GM12878 (cell line): ENCODE measurements at regions not wholly inside any gene's neighbourhood (a gene's known extent, or its start where the extent isn't known, plus 50 kb on each side); places are given as distances from the start of the nearest gene placed in this dataset.

Experiments
- ATAC-seq: fragments of 200-7000 bp; cut with Tn5 transposase; 3 replicates; pipeline ENCODE4 v1.9.1; 2020; ENCODE audit warnings: mild to moderate bottlenecking, moderate library complexity
- BruUV-seq: library from RNA; stranded (reverse); fragments of 400-500 nt; replicated peaks from 2 replicates; lab custom pipeline; 2021; lab: Mats Ljungman, UMichigan
- CTCF ChIA-PET: fragments of 300-600 bp; sonication (Branson Sonifier 250); formaldehyde crosslinking; extraction: SDS; loops from one replicate; lab custom pipeline; 2021; ENCODE audit warnings: inconsistent platforms; lab: Yijun Ruan, JAX
- POLR2A ChIA-PET: fragments of 350-600 bp; formaldehyde crosslinking; extraction: SDS; loops from one replicate; lab custom pipeline; 2021; ENCODE audit warnings: inconsistent platforms; lab: Charles Lee
- RAD21 ChIA-PET: fragments of 300-600 bp; sonication (Branson Sonifier 250); formaldehyde crosslinking; loops from one replicate; lab custom pipeline; 2023; ENCODE audit warnings: antibody characterized with exemption; ENCODE audit not compliant: unreplicated experiment; lab: Charles Lee
- SMC1A ChIA-PET: fragments of 300-600 bp; sonication (Branson Sonifier 250); formaldehyde crosslinking; loops from one replicate; lab custom pipeline; 2023; ENCODE audit not compliant: unreplicated experiment, uncharacterized antibody; lab: Charles Lee
- DNase-seq: peaks from one replicate; pipeline ENCODE4 v3.0.0-alpha.2; 2011; ENCODE audit warnings: low read depth, low spot score
- FAIRE-seq: peaks from 3 replicates; lab custom pipeline; 2011; peaks lifted over from hg19 to GRCh38; lab: Jason Lieb, UNC
- H2AFZ ChIP-seq: 2 replicates; pipeline ENCODE4 v1.6.0; 2011; ENCODE audit warnings: low read depth, low read length, control low read depth; ENCODE audit not compliant: control insufficient read depth
- H3K27ac ChIP-seq: 2 replicates; pipeline ENCODE4 v1.5.1; 2011; ENCODE audit warnings: control low read depth; ENCODE audit not compliant: control insufficient read depth, insufficient read depth
- H3K27me3 ChIP-seq, 2 experiments: replicated peaks in 1 of 2; 2 replicates each; pipeline versions ENCODE4 v1.6.0 to v1.6.1; 2011; ENCODE audit warnings: low read length in 1 of 2; ENCODE audit not compliant: control insufficient read depth in 2 of 2, insufficient read depth in 2 of 2
- H3K36me3 ChIP-seq, 2 experiments: 2 replicates each; pipeline ENCODE4 v1.5.1; 2011; ENCODE audit warnings: low read length in 1 of 2; ENCODE audit not compliant: control insufficient read depth in 2 of 2, insufficient read depth in 2 of 2
- H3K4me1 ChIP-seq: 2 replicates; pipeline ENCODE4 v1.6.1; 2011; ENCODE audit warnings: mild to moderate bottlenecking, low read length, moderate library complexity, mixed read lengths; ENCODE audit not compliant: control insufficient read depth, insufficient read depth
- H3K4me2 ChIP-seq: 2 replicates; pipeline ENCODE4 v1.6.0; 2011; ENCODE audit warnings: control low read depth; ENCODE audit not compliant: control insufficient read depth, insufficient read depth
- H3K4me3 ChIP-seq: fragments of 200-600 bp; sonication (generic); 2 replicates; pipeline ENCODE4 v1.5.1; 2016
- H3K79me2 ChIP-seq: 2 replicates; pipeline ENCODE4 v1.6.0; 2011; ENCODE audit warnings: low read length; ENCODE audit not compliant: control insufficient read depth, insufficient read depth
- H3K9ac ChIP-seq: 2 replicates; pipeline ENCODE4 v1.8.0; 2011; ENCODE audit warnings: low read length, control low read depth, mixed read lengths; ENCODE audit not compliant: control insufficient read depth, insufficient read depth
- H3K9me3 ChIP-seq: replicated peaks from 3 replicates; pipeline ENCODE4 v1.5.1; 2011; ENCODE audit warnings: mild to moderate bottlenecking, low read length; ENCODE audit not compliant: control insufficient read depth, insufficient read depth
- H4K20me1 ChIP-seq: 2 replicates; pipeline ENCODE4 v1.6.0; 2011; ENCODE audit not compliant: control insufficient read depth, insufficient read depth
- ATF7 ChIP-seq: fragments of 450-650 bp; IDR thresholded peaks from 2 replicates; pipeline ENCODE4 v1.6.1; 2016; ENCODE audit warnings: low read depth, mild to moderate bottlenecking
- BCL11A ChIP-seq: IDR thresholded peaks from 2 replicates; pipeline ENCODE4 v1.6.1; 2011; ENCODE audit warnings: low read depth, low read length
- BHLHE40 ChIP-seq, 2 experiments: fragments of 450-650 bp in 1 of 2; IDR thresholded peaks; 2 replicates each; pipeline ENCODE4 v1.6.1; 2011 to 2017; ENCODE audit warnings: low read depth in 2 of 2, borderline replicate concordance in 1 of 2, improper control_type of control experiment in 1 of 2, low read length in 1 of 2, mild to moderate bottlenecking in 1 of 2
- CBX3 ChIP-seq: fragments of 200-600 bp; sonication (generic); IDR thresholded peaks from 2 replicates; pipeline ENCODE4 v1.6.1; 2016; ENCODE audit warnings: low read depth, borderline replicate concordance
- CBX5 ChIP-seq: sonication (generic); IDR thresholded peaks from 2 replicates; pipeline ENCODE4 v1.6.1; 2016; ENCODE audit warnings: low read depth, moderate library complexity, mild to moderate bottlenecking, inconsistent platforms
- CEBPB ChIP-seq, 2 experiments: fragments of 150-350 bp in 1 of 2; IDR thresholded peaks; 2 replicates each; pipeline ENCODE4 v1.6.1; 2012 to 2014; ENCODE audit warnings: low read depth in 2 of 2, low read length in 2 of 2, borderline replicate concordance in 1 of 2, inconsistent platforms in 1 of 2
- CHD1 ChIP-seq: IDR thresholded peaks from 2 replicates; pipeline ENCODE4 v1.6.1; 2012; ENCODE audit warnings: low read depth, low read length, improper control_type of control experiment
- HCFC1 ChIP-seq: fragments of 150-350 bp; IDR thresholded peaks from 2 replicates; pipeline ENCODE4 v1.6.1; 2014; ENCODE audit warnings: low read length
- IRF4 ChIP-seq: IDR thresholded peaks from 2 replicates; pipeline ENCODE4 v1.6.1; 2011; ENCODE audit warnings: low read depth, low read length
- PKNOX1 ChIP-seq: fragments of 450-650 bp; IDR thresholded peaks from 2 replicates; pipeline ENCODE4 v1.6.1; 2016; ENCODE audit warnings: mild to moderate bottlenecking
- RB1 ChIP-seq: fragments of 450-650 bp; formaldehyde crosslinking; IDR thresholded peaks from 2 replicates; pipeline ENCODE4 v1.6.1; 2017; ENCODE audit warnings: mild to moderate bottlenecking, borderline replicate concordance
- RELA ChIP-seq: fragments of 450-650 bp; IDR thresholded peaks from 2 replicates; pipeline ENCODE4 v1.8.0; 2014; ENCODE audit warnings: borderline replicate concordance; ENCODE audit not compliant: partially characterized antibody
- REST ChIP-seq: IDR thresholded peaks from 2 replicates; pipeline ENCODE4 v1.6.1; 2012; ENCODE audit warnings: mild to moderate bottlenecking, low read depth, low read length
- SIX5 ChIP-seq: IDR thresholded peaks from 2 replicates; pipeline ENCODE4 v1.6.1; 2011; ENCODE audit warnings: mild to moderate bottlenecking, low read depth, low read length, moderate library complexity; ENCODE audit not compliant: severe bottlenecking
- SMAD1 ChIP-seq: fragments of 450-650 bp; IDR thresholded peaks from 2 replicates; pipeline ENCODE4 v1.6.1; 2018; ENCODE audit warnings: mild to moderate bottlenecking, low read depth; ENCODE audit not compliant: partially characterized antibody
- SMAD5 ChIP-seq: IDR thresholded peaks from 2 replicates; pipeline ENCODE4 v1.6.1; 2016; ENCODE audit warnings: antibody characterized with exemption, low read depth
- SPI1 ChIP-seq: IDR thresholded peaks from 2 replicates; pipeline ENCODE4 v1.6.1; 2011; ENCODE audit warnings: low read depth, mild to moderate bottlenecking, low read length, moderate library complexity, borderline replicate concordance; ENCODE audit not compliant: insufficient read depth
- SREBF2 ChIP-seq: IDR thresholded peaks from 2 replicates; pipeline ENCODE4 v1.6.1; 2012; ENCODE audit warnings: mild to moderate bottlenecking, low read length
- WGBS: methylation state at CpG from one replicate; pipeline ENCODE4 v1.1.6; 2016; ENCODE audit warnings: low lambda C conversion rate; ENCODE audit not compliant: insufficient replicate concordance, insufficient coverage; ENCODE audit errors: missing lambda C conversion rate; 5-methylcytosine and 5-hydroxymethylcytosine counted together
- in situ Hi-C: fragments of 300-500 bp; cut with MboI; formaldehyde crosslinking; loops from 9 replicates; pipeline ENCODE4 v1.14.3; 2018; ENCODE audit warnings: mixed read lengths
- intact Hi-C: fragments of 100-400 bp; cut with micrococcal nuclease; formaldehyde crosslinking; loops from one replicate; pipeline ENCODE4 v1.14.2; 2022; ENCODE audit not compliant: unreplicated experiment

- TF ChIP-seq RELA: no peak
- TF ChIP-seq CBX3: no peak
- TF ChIP-seq CBX5: no peak
- no peak for TF ChIP-seq BCL11A
- TF ChIP-seq SIX5: no peak
- TF ChIP-seq, all 136 proteins: peak for 0
Measured at GRCh38 chr10:52523696-52524095, 209.6 kb downstream of the DKK1 start (continued).

DNA sequence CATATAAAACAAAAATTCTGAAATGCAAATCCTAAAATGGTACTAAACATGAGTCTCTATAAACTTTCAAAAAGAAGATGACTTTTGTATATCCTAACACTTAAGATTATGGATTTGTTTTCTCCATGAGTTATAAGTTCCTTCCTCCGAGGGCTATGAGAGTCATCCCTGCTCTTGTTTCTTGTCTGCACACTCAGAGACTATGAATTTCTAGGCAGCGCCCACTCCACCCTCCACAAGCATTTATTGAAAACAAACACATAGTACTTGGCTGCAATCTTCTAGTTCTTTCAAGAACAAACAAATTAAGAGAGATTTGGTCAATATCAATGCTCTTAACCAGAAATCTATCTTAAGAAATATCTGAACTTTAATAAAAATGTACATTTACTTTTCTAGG is 211.7 kb downstream of the DKK1 start:
- 3% methylated on average over 2 of the region's 2 CpGs for WGBS
- H3K36me3 ChIP-seq: no peaks in the 10 kb centered on the region
- no peak overlapping the region for H3K4me3 ChIP-seq
- no peak overlapping the region for H3K27ac ChIP-seq
- no peaks in the 10 kb centered on the region for H3K4me1 ChIP-seq
- ChIA-PET CTCF (no interaction called here), POLR2A (no interaction called here), RAD21 (no interaction called here), SMC1A (interaction anchor here (0.7 kb wide), 1 partner anchor 13 kb away, joined by 3 read pairs; no protein-coding TSS in a partner anchor)
- H4K20me1 ChIP-seq: no peaks in the 10 kb centered on the region
- no peak for ATAC-seq
- BruUV-seq: no TSS peak
- no peak for DNase-seq
- in situ Hi-C loops: no loop called here
- no peak overlapping the region for H3K9ac ChIP-seq
- intact Hi-C loops: no loop called here
- H3K27me3 ChIP-seq: no peaks in the 10 kb centered on the region
- H3K79me2 ChIP-seq: no peaks in the 10 kb centered on the region
- no peak for FAIRE-seq
- no peak overlapping the region for H3K4me2 ChIP-seq
- no peak overlapping the region for H2AFZ ChIP-seq
- H3K9me3 ChIP-seq: no peaks in the 10 kb centered on the region
- TF ChIP-seq SMAD1 (no peak), SPI1 (no peak), SMAD5 (no peak), ATF7 (no peak), PKNOX1 (no peak), BHLHE40 (IDR thresholded peaks at IDR 0.05; ENCODE audit: borderline replicate concordance in 1 of 2, low read depth in 2 of 2, low read length in 1 of 2) (no peak), IRF4 (no peak), CHD1 (no peak), CEBPB (IDR thresholded peaks at IDR 0.05; ENCODE audit: borderline replicate concordance in 1 of 2, low read depth in 2 of 2, low read length in 2 of 2) (no peak), REST (no peak), HCFC1 (no peak), RB1 (no peak), SREBF2 (no peak)
